GM12873 (cell line): ENCODE measurements at regions not wholly inside any gene's neighbourhood (a gene's known extent, or its start where the extent isn't known, plus 50 kb on each side); places are given as distances from the start of the nearest gene placed in this dataset.

Source experiments
- TF ChIP-seq, protein P1 (sequence below): IDR thresholded peaks from 2 replicates; pipeline ENCODE4 v1.5.1; 2012; ENCODE audit warnings: low read depth, mild to moderate bottlenecking, moderate library complexity, low read length, control low read depth; ENCODE audit not compliant: insufficient read depth; ENCODE audit errors: missing control alignments

DNA sequence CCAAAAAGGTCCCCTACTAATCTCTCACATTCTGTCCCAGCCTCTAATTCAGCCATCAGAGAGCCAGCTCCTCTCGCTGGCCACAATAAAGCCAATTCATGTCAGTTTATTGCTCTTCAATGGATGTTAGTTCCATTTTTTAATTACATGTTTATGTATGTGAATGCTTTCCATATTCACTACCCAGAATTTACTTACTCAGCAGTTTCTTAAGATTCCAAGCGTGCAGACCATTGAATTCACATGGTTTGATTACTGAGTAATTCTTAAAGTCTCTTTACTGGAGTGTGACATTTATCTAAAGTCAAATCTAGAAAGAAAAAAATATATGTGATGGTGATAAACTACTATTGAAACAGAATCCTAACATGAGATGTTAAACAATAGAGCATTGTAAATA lies 102.2 kb downstream of the LLPH start:
- TF ChIP-seq, protein P1, sequence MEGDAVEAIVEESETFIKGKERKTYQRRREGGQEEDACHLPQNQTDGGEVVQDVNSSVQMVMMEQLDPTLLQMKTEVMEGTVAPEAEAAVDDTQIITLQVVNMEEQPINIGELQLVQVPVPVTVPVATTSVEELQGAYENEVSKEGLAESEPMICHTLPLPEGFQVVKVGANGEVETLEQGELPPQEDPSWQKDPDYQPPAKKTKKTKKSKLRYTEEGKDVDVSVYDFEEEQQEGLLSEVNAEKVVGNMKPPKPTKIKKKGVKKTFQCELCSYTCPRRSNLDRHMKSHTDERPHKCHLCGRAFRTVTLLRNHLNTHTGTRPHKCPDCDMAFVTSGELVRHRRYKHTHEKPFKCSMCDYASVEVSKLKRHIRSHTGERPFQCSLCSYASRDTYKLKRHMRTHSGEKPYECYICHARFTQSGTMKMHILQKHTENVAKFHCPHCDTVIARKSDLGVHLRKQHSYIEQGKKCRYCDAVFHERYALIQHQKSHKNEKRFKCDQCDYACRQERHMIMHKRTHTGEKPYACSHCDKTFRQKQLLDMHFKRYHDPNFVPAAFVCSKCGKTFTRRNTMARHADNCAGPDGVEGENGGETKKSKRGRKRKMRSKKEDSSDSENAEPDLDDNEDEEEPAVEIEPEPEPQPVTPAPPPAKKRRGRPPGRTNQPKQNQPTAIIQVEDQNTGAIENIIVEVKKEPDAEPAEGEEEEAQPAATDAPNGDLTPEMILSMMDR: no peak

DNA sequence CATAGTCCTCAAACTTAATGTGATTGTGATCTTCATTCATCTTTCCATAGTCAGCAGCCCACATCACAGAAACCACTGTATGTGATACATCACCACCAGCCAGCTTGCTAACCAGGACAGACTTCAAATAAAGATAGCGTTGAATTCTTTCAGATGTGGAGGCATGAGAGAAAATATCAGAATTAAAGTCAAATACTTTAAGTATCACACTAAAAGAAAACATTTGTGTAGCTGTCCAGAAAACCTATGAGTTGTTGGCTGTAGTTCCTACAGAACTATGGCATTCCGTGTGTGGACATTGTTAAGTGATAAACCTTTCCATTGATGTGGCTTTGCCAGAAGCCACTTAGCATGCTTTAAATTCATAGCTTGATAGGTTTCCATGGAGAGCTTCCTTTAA lies 105.1 kb downstream of the LLPH start:
- TF ChIP-seq, protein P1: no peak

DNA sequence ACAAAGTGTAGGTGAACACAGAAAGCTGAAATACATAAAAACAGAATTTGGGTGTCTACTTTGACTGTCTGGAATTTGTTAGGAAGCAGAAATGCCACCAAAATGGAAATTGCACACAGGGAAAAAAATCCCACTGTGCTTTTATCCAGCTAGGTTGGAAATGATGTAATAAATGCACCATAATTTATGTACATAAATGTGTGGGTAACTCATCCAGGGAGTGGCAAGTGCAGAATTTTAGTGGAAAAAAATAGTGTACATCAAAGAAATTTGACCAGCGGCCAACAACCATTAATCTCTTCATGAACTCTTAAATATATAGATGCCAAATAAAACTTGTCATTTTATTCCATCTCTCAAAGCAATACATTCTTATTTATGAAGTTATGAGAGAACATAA lies 105.6 kb downstream of the LLPH start:
- TF ChIP-seq, protein P1: no peak

DNA sequence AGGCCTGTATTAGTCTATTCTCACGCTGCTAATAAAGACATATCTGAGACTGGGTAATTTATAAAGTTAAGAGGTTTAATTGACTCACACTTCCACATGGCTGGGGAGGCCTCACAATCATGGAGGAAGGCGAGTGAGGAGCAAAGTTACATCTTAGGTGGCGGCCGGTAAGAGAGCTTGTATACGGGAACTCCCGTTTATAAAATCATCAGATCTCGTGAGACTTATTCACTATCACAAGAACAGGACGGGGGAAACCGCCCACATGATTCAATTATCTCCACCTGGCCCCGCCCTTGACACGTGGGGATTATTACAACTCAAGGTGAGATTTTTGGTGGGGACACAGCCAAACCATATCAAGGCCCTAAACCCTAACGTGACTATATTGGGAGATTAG lies 110.1 kb downstream of the LLPH start:
- TF ChIP-seq, protein P1: no peak

DNA sequence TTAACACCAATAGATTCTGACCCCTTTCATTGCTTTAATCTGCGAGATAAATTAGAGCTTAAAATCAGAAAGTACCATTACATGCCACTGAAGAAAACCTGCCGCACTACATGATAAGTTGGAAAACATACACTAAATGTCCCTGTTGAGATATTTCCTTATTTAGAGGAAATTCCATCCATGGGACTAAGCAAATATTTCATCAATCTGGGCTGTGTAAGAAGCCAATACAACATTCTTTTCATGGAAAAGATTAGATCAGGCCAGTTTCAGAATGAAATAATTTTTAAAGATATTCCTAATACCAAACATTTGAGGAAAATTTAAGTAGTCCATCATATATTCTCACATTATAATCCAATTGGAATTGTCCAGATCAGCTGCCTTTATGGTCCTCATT lies 112.8 kb downstream of the LLPH start:
- TF ChIP-seq, protein P1: no peak
